Trophoblast cell (in vitro differentiated cells and primary cell): ENCODE measurements at regions not wholly inside any gene's neighbourhood (a gene's known extent, or its start where the extent isn't known, plus 50 kb on each side); places are given as distances from the start of the nearest gene placed in this dataset.
A peak's percentile ranks its signal among the peaks of the same experiment; 100 is the strongest.

ENCODE experiments used
- DNase-seq, 2 donors: peaks; one replicate each; pipeline ENCODE4 v3.0.0-alpha.2; 2016
- H2AFZ ChIP-seq: 2 replicates; pipeline ENCODE4 v1.6.1; 2013; ENCODE audit warnings: low read length, moderate library complexity, mild to moderate bottlenecking; ENCODE audit not compliant: insufficient read depth, poor library complexity
- H2AK5ac ChIP-seq: 2 replicates; pipeline ENCODE4 v1.6.1; 2013; ENCODE audit warnings: mild to moderate bottlenecking, low read length
- H2BK120ac ChIP-seq: 2 replicates; pipeline ENCODE4 v1.6.1; 2013; ENCODE audit warnings: low read length, mild to moderate bottlenecking, moderate library complexity; ENCODE audit not compliant: insufficient read depth, poor library complexity
- H2BK12ac ChIP-seq: 2 replicates; pipeline ENCODE4 v1.6.1; 2013; ENCODE audit warnings: mild to moderate bottlenecking, low read length, moderate library complexity
- H2BK5ac ChIP-seq: 2 replicates; pipeline ENCODE4 v1.6.1; 2013; ENCODE audit warnings: low read length, low read depth, moderate library complexity, mild to moderate bottlenecking; ENCODE audit not compliant: poor library complexity
- H3K14ac ChIP-seq: 2 replicates; pipeline ENCODE4 v1.6.1; 2013; ENCODE audit warnings: mild to moderate bottlenecking, low read length
- H3K18ac ChIP-seq: 2 replicates; pipeline ENCODE4 v1.6.1; 2013; ENCODE audit warnings: mild to moderate bottlenecking, low read length
- H3K23ac ChIP-seq: 2 replicates; pipeline ENCODE4 v1.6.1; 2013; ENCODE audit warnings: low read length
- H3K27ac ChIP-seq: 2 replicates; pipeline ENCODE4 v1.5.1; 2013; ENCODE audit warnings: low read depth, mild to moderate bottlenecking, inconsistent platforms, low read length, moderate library complexity
- H3K27me3 ChIP-seq: 2 replicates; pipeline ENCODE4 v1.6.1; 2013; ENCODE audit warnings: inconsistent platforms, mild to moderate bottlenecking, low read length, moderate library complexity; ENCODE audit not compliant: insufficient read depth
- H3K36me3 ChIP-seq, 2 experiments: 1 replicate in 1 of 2; 2 replicates in 1 of 2; pipeline ENCODE4 v1.6.1; 2013; ENCODE audit warnings: low read length in 2 of 2, mild to moderate bottlenecking in 2 of 2, moderate library complexity in 1 of 2; ENCODE audit not compliant: insufficient read depth in 2 of 2, control insufficient read depth in 1 of 2
- H3K4ac ChIP-seq: 2 replicates; pipeline ENCODE4 v1.6.1; 2013; ENCODE audit warnings: low read depth, mild to moderate bottlenecking, low read length, moderate library complexity
- H3K4me1 ChIP-seq, 2 experiments: 1 replicate in 1 of 2; 2 replicates in 1 of 2; pipeline ENCODE4 v1.6.1; 2013; ENCODE audit warnings: low read length in 2 of 2, mild to moderate bottlenecking in 2 of 2, moderate library complexity in 1 of 2; ENCODE audit not compliant: insufficient read depth in 2 of 2, control insufficient read depth in 1 of 2
- H3K4me2 ChIP-seq: 2 replicates; pipeline ENCODE4 v1.6.1; 2013; ENCODE audit warnings: inconsistent platforms, mild to moderate bottlenecking, low read length, moderate library complexity
- H3K4me3 ChIP-seq: 2 replicates; pipeline ENCODE4 v1.5.1; 2013; ENCODE audit warnings: mild to moderate bottlenecking, low read depth, low read length, inconsistent platforms
- H3K79me1 ChIP-seq: one replicate; pipeline ENCODE4 v1.6.1; 2013; ENCODE audit warnings: low read length
- H3K79me2 ChIP-seq: 2 replicates; pipeline ENCODE4 v1.6.1; 2013; ENCODE audit warnings: low read length, mild to moderate bottlenecking; ENCODE audit not compliant: control insufficient read depth, insufficient read depth, poor library complexity
- H3K9ac ChIP-seq: 2 replicates; pipeline ENCODE4 v1.6.1; 2013; ENCODE audit warnings: mild to moderate bottlenecking, low read length
- H3K9me3 ChIP-seq: 2 replicates; pipeline ENCODE4 v1.6.1; 2013; ENCODE audit warnings: low read depth, mild to moderate bottlenecking, control low read depth, inconsistent platforms, low read length; ENCODE audit not compliant: insufficient read depth
- H4K12ac ChIP-seq: 2 replicates; pipeline ENCODE4 v1.6.1; 2013; ENCODE audit warnings: low read depth, mild to moderate bottlenecking, low read length, moderate library complexity
- H4K8ac ChIP-seq: 2 replicates; pipeline ENCODE4 v1.6.1; 2013; ENCODE audit warnings: low read depth, mild to moderate bottlenecking, low read length, moderate library complexity
- H4K91ac ChIP-seq: one replicate; pipeline ENCODE4 v1.6.1; 2013; ENCODE audit warnings: low read depth, mild to moderate bottlenecking, low read length, moderate library complexity
- WGBS: extraction: QIAGEN DNeasy Blood & Tissue Kit; methylation state at CpG from one replicate; pipeline ENCODE4 v1.1.7; 2013; ENCODE audit warnings: missing lambda C conversion rate; ENCODE audit not compliant: insufficient read length, insufficient coverage; ENCODE audit errors: extremely low coverage; 5-methylcytosine and 5-hydroxymethylcytosine counted together

DNA sequence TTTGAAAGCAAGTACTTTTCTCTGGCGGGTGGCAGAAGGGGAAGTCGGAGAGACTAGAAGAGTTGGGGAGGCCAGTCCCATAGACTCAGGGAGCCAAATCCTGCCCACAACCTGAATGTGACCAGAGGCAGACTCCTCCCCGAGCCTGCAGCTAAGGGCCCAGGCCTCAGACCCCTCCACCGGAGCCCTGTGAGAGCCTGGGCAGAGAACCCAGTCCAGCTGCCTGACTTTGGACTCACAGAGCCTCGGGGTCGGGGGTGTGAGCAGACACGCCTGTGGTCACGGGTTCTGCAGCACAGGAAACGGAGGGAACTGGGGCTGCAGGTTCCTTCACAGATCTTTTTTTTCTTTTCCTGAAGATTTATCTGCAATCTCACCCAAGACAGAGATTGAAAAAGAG is 312.3 kb downstream of the CTTN start:
- H3K4ac ChIP-seq, result no peak overlapping the region
- no peak overlapping the region for H2BK120ac ChIP-seq
- H3K79me1 ChIP-seq, result no peaks in the 10 kb centered on the region
- H3K9ac ChIP-seq, result no peak overlapping the region
- H3K14ac ChIP-seq, result no peak overlapping the region
- no peaks in the 10 kb centered on the region for H3K79me2 ChIP-seq
- H4K91ac ChIP-seq, result no peak overlapping the region
- no peak overlapping the region for H4K8ac ChIP-seq
- H2BK12ac ChIP-seq, result no peak overlapping the region
- H3K4me2 ChIP-seq, result no peak overlapping the region
- no CpG with 5 or more reads among the region's 9 CpGs for WGBS
- no peak overlapping the region for H3K27ac ChIP-seq
- no peak overlapping the region for H3K4me3 ChIP-seq
- peaks cover 13 to 15% of the 10 kb centered on the region in 2 experiments for H3K4me1 ChIP-seq
- H2AFZ ChIP-seq, result no peak overlapping the region
- H3K27me3 ChIP-seq, result no peaks in the 10 kb centered on the region
- H4K12ac ChIP-seq, result no peak overlapping the region
- no peak overlapping the region for H2AK5ac ChIP-seq
- no peaks in the 10 kb centered on the region for H3K36me3 ChIP-seq
- no peak for DNase-seq
- no peak overlapping the region for H2BK5ac ChIP-seq
- H3K9me3 ChIP-seq, result peaks cover 2% of the 10 kb centered on the region
- H3K23ac ChIP-seq, result no peak overlapping the region
- no peak overlapping the region for H3K18ac ChIP-seq

DNA sequence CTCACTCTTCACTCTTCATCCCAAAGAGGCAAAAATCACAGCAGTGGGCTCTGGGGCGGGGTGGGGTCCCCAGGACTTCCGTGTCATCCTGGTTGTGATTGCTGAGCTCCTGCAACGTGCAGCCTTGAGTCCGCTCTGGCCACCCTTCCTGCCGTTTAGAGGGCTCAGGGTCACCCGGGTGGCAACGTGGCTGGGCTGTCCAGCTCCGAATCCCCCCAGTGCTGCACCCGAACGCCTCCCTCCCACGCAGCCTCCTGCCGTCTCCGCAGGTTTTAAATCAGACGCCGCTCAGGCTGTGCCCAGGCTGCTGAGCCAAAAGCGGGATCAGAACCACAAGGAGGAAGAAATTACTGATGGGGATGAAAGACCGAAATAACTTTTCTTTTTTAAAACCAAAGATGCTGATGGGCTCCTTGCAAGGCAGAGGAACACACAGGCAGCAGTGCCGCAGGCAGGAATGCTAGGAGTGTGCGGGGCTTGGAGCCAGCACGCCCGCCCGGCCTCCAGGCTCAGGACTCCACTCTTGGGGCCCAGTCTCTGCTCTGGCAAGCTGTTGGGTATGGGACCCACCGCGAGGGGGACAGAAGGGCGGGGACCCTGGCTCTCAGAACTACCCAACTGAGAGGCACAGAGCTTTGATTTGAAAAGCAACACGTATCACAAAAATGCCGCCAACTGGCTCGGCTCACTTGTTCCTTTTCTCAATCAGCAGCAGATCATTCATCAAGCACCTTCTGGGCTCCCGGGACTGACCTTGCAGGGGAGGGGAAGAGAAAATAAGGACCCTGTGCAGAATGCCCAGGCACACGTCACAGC is 313.0 kb downstream of the CTTN start:
- H3K18ac ChIP-seq, result peak overlapping the region; percentile 24
- no CpG with 5 or more reads among the region's 30 CpGs for WGBS

DNA sequence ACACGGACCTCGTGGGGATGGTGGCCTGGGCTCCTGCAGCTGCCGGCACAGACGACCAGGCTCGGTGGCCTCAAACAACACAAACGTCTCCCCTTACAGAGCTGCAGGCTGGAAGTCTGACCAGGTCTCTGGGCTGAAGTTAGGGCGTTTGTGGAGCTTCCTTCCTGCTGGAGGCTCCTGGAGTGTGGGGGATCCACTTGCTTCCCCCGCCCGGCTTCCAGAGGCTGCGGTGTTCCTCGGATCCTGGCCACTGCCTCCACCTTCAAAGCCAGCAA is 313.5 kb downstream of the CTTN start:
- Histone ChIP-seq H4K12ac (no peak overlapping the region), H3K4me2 (no peak overlapping the region), H3K4me3 (no peak overlapping the region), H4K8ac (no peak overlapping the region), H2BK12ac (no peak overlapping the region), H2BK5ac (no peak overlapping the region), H3K14ac (no peak overlapping the region), H3K27ac (no peak overlapping the region), H2AK5ac (no peak overlapping the region), H2BK120ac (no peak overlapping the region), H3K9me3 (peaks cover 2% of the 10 kb centered on the region), H3K9ac (no peak overlapping the region), H3K4ac (no peak overlapping the region), H3K79me2 (no peaks in the 10 kb centered on the region), H3K18ac (no peak overlapping the region), H3K23ac (no peak overlapping the region), H3K27me3 (no peaks in the 10 kb centered on the region), H3K79me1 (no peaks in the 10 kb centered on the region), H2AFZ (no peak overlapping the region), H4K91ac (no peak overlapping the region), H3K4me1 (peaks cover 13 to 15% of the 10 kb centered on the region in 2 experiments), H3K36me3 (no peaks in the 10 kb centered on the region)
- WGBS, result no CpG with 5 or more reads among the region's 11 CpGs
- DNase-seq, result no peak

More for the DNA sequence above, 313.0 kb downstream of the CTTN start:
- Histone ChIP-seq H4K91ac (no peak overlapping the region), H3K4me3 (no peak overlapping the region), H3K27ac (no peak overlapping the region), H3K27me3 (no peaks in the 10 kb centered on the region), H3K9ac (no peak overlapping the region), H3K4me1 (peaks cover 13 to 15% of the 10 kb centered on the region in 2 experiments), H3K36me3 (no peaks in the 10 kb centered on the region), H2BK5ac (no peak overlapping the region), H3K4me2 (no peak overlapping the region), H2BK12ac (no peak overlapping the region), H3K79me1 (no peaks in the 10 kb centered on the region), H4K12ac (no peak overlapping the region), H2AFZ (no peak overlapping the region), H3K79me2 (no peaks in the 10 kb centered on the region), H2BK120ac (no peak overlapping the region), H3K23ac (no peak overlapping the region), H2AK5ac (no peak overlapping the region), H3K9me3 (peaks cover 2% of the 10 kb centered on the region), H4K8ac (no peak overlapping the region), H3K4ac (no peak overlapping the region), H3K14ac (no peak overlapping the region)
- DNase-seq, result no peak

DNA sequence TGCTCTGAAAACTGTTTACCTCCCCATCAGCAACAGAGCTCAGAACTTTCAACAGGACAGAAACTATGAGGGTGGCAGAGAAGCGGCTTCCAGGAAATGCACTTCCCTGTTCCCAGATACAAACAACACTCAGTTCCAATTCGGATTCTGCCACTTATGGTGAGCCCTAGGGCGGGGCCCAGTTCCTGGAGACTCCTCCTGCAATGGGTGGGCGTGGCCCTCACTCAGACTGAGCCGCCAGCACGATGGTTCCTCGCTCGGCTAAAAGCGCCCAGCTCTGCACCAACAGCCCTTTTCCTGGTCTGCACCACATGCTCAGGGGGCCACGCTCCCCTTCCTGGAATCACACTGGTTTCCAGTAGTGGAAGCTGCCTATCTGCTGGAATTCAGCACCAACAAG is 314.1 kb downstream of the CTTN start:
- no peaks in the 10 kb centered on the region for H3K79me1 ChIP-seq
- DNase-seq, result no peak
- H4K12ac ChIP-seq, result no peak overlapping the region
- H2BK120ac ChIP-seq, result no peak overlapping the region
- no peak overlapping the region for H3K4ac ChIP-seq
- H2BK12ac ChIP-seq, result no peak overlapping the region
- no peak overlapping the region for H2BK5ac ChIP-seq
- H4K91ac ChIP-seq, result no peak overlapping the region
- no peaks in the 10 kb centered on the region for H3K79me2 ChIP-seq
- no peak overlapping the region for H4K8ac ChIP-seq
- no CpG with 5 or more reads among the region's 10 CpGs for WGBS
- no peaks in the 10 kb centered on the region for H3K27me3 ChIP-seq
- peaks cover 13 to 15% of the 10 kb centered on the region in 2 experiments for H3K4me1 ChIP-seq
- no peak overlapping the region for H3K18ac ChIP-seq
- no peaks in the 10 kb centered on the region for H3K36me3 ChIP-seq
- no peak overlapping the region for H3K9ac ChIP-seq
- no peak overlapping the region for H3K4me3 ChIP-seq
- H3K9me3 ChIP-seq, result peaks cover 2% of the 10 kb centered on the region
- H2AFZ ChIP-seq, result no peak overlapping the region
- H2AK5ac ChIP-seq, result no peak overlapping the region
- H3K14ac ChIP-seq, result no peak overlapping the region
- H3K27ac ChIP-seq, result no peak overlapping the region
- H3K4me2 ChIP-seq, result no peak overlapping the region
- no peak overlapping the region for H3K23ac ChIP-seq
